ENCODE measurements at regions not wholly inside any gene's neighbourhood (a gene's known extent, or its start where the extent isn't known, plus 50 kb on each side); places are given as distances from the start of the nearest gene placed in this dataset.
"Not testable (repeated sequence)": the region's sequence is repeated elsewhere in the genome, so short reads cannot be mapped to it uniquely, and the experiment has no call there.

DNA sequence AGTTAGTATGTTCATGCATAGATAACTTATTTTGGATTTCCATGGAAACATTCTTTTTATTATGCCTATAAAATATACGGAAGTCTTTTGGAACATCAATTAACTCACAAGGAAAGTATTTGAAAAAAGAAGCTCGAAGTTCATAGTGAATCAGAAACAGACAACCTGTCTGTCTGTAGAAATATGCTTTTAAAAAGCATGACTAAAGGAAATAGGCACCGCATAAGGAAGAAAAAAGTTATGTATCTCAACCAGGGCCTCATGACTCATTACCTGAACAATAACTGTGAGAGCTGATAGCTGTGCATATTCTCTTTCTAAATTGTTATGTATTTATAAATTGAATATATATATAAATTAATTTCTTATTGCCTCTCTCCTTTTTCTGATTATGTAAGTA lies 324.1 kb downstream of the TLL1 start:
- TF ChIP-seq, protein P1, sequence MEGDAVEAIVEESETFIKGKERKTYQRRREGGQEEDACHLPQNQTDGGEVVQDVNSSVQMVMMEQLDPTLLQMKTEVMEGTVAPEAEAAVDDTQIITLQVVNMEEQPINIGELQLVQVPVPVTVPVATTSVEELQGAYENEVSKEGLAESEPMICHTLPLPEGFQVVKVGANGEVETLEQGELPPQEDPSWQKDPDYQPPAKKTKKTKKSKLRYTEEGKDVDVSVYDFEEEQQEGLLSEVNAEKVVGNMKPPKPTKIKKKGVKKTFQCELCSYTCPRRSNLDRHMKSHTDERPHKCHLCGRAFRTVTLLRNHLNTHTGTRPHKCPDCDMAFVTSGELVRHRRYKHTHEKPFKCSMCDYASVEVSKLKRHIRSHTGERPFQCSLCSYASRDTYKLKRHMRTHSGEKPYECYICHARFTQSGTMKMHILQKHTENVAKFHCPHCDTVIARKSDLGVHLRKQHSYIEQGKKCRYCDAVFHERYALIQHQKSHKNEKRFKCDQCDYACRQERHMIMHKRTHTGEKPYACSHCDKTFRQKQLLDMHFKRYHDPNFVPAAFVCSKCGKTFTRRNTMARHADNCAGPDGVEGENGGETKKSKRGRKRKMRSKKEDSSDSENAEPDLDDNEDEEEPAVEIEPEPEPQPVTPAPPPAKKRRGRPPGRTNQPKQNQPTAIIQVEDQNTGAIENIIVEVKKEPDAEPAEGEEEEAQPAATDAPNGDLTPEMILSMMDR (IDR thresholded peaks at IDR 0.05; ENCODE audit: unreplicated experiment) = no peak
- no TSS peak for BruUV-seq (replicated peaks)
- CTCF ChIA-PET = no interaction called here

GRCh38 chr4:166198041-166198440 lies 325.0 kb downstream of the TLL1 start:
- TF ChIP-seq, protein P1 (IDR thresholded peaks at IDR 0.05; ENCODE audit: unreplicated experiment) = no peak
- Mint-ChIP-seq H3K27ac (ENCODE audit: unreplicated experiment) (no peak overlapping the region), H3K27me3 (ENCODE audit: unreplicated experiment) (no peaks in the 10 kb centered on the region), H3K36me3 (ENCODE audit: insufficient read depth, unreplicated experiment) (no peaks in the 10 kb centered on the region), H3K9me3 (ENCODE audit: low read depth, unreplicated experiment) (no peaks in the 10 kb centered on the region), H3K4me3 (ENCODE audit: low read depth, unreplicated experiment) (no peak overlapping the region), H3K4me1 (ENCODE audit: low read depth, unreplicated experiment) (no peaks in the 10 kb centered on the region)
- no TSS peak for BruUV-seq (replicated peaks)
- intact Hi-C loops (cut with micrococcal nuclease; ENCODE audit: unreplicated experiment) = no loop called here
- no peak for DNase-seq
- CTCF ChIA-PET = no interaction called here

More for the DNA sequence above, 324.1 kb downstream of the TLL1 start:
- intact Hi-C loops (cut with micrococcal nuclease; ENCODE audit: unreplicated experiment) = no loop called here
- Mint-ChIP-seq H3K27ac (ENCODE audit: unreplicated experiment) (no peak overlapping the region), H3K9me3 (ENCODE audit: low read depth, unreplicated experiment) (no peaks in the 10 kb centered on the region), H3K4me3 (ENCODE audit: low read depth, unreplicated experiment) (no peak overlapping the region), H3K4me1 (ENCODE audit: low read depth, unreplicated experiment) (no peaks in the 10 kb centered on the region), H3K36me3 (ENCODE audit: insufficient read depth, unreplicated experiment) (no peaks in the 10 kb centered on the region), H3K27me3 (ENCODE audit: unreplicated experiment) (no peaks in the 10 kb centered on the region)
- no peak for DNase-seq

- TF ChIP-seq, protein P1 (IDR thresholded peaks at IDR 0.05; ENCODE audit: unreplicated experiment) = no peak
- CTCF ChIA-PET = no interaction called here
- Mint-ChIP-seq H3K36me3 (ENCODE audit: insufficient read depth, unreplicated experiment) (no peaks in the 10 kb centered on the region), H3K27ac (ENCODE audit: unreplicated experiment) (no peak overlapping the region), H3K9me3 (ENCODE audit: low read depth, unreplicated experiment) (no peaks in the 10 kb centered on the region), H3K4me1 (ENCODE audit: low read depth, unreplicated experiment) (no peaks in the 10 kb centered on the region), H3K27me3 (ENCODE audit: unreplicated experiment) (no peaks in the 10 kb centered on the region), H3K4me3 (ENCODE audit: low read depth, unreplicated experiment) (no peak overlapping the region)
- intact Hi-C loops (cut with micrococcal nuclease; ENCODE audit: unreplicated experiment) = no loop called here
- no peak for DNase-seq
- BruUV-seq (replicated peaks) = no TSS peak
Observed at GRCh38 chr4:166198516-166199310, 325.7 kb downstream of the TLL1 start.

GRCh38 chr4:166202991-166203390 lies 330.0 kb downstream of the TLL1 start:
- H3K4me3 Mint-ChIP-seq (ENCODE audit: low read depth, unreplicated experiment) = no peak overlapping the region
- H3K4me1 Mint-ChIP-seq (ENCODE audit: low read depth, unreplicated experiment) = no peaks in the 10 kb centered on the region
- BruUV-seq (replicated peaks) = no TSS peak
- H3K36me3 Mint-ChIP-seq (ENCODE audit: insufficient read depth, unreplicated experiment) = no peaks in the 10 kb centered on the region
- TF ChIP-seq, protein P1 (IDR thresholded peaks at IDR 0.05; ENCODE audit: unreplicated experiment) = no peak
- H3K27me3 Mint-ChIP-seq (ENCODE audit: unreplicated experiment) = no peaks in the 10 kb centered on the region
- H3K27ac Mint-ChIP-seq (ENCODE audit: unreplicated experiment) = no peak overlapping the region
- intact Hi-C loops (cut with micrococcal nuclease; ENCODE audit: unreplicated experiment) = no loop called here
- CTCF ChIA-PET = interaction anchor here (0.6 kb wide), 1 partner anchor 101 kb away, joined by 4 read pairs; no protein-coding TSS in a partner anchor
- H3K9me3 Mint-ChIP-seq (ENCODE audit: low read depth, unreplicated experiment) = no peaks in the 10 kb centered on the region
- DNase-seq = no peak

DNA sequence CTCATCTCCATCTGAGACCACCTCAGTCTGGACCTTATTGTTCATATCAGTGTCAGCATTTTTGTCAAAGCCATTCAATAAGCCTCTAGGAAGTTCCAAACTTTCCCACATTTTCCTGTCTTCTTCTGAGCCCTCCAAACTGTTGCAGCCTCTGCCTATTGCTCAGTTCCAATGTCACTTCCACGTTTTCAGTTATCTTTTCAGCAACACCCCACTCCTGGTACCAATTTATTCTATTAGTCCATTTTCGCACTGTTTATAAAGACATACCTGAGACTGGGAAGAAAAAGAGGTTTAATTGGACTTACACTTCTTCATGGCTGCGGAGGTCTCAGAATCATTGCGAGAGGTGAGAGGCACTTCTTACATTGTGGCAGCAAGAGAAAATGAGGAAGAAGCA lies 339.3 kb downstream of the TLL1 start:
- H3K4me3 Mint-ChIP-seq (ENCODE audit: low read depth, unreplicated experiment); intact Hi-C loops (cut with micrococcal nuclease; ENCODE audit: unreplicated experiment); H3K4me1 Mint-ChIP-seq (ENCODE audit: low read depth, unreplicated experiment); H3K27ac Mint-ChIP-seq (ENCODE audit: unreplicated experiment); H3K36me3 Mint-ChIP-seq (ENCODE audit: insufficient read depth, unreplicated experiment); DNase-seq; H3K9me3 Mint-ChIP-seq (ENCODE audit: low read depth, unreplicated experiment); H3K27me3 Mint-ChIP-seq (ENCODE audit: unreplicated experiment); CTCF ChIA-PET; BruUV-seq (replicated peaks): not testable (repeated sequence)

Data from Calu3 (cell line).